Vagina (tissue), 2 donors: ENCODE measurements at regions not wholly inside any gene's neighbourhood (a gene's known extent, or its start where the extent isn't known, plus 50 kb on each side); places are given as distances from the start of the nearest gene placed in this dataset.

Experiments used
- DNase-seq, 2 donors: peaks; one replicate each; pipeline ENCODE4 v3.0.0-alpha.2; 2017; ENCODE audit errors: extremely low spot score in 2 of 2
- H3K27ac ChIP-seq: fragments of 200-600 bp; sonication (generic); one replicate; pipeline ENCODE4 v1.5.1; 2019
- H3K27me3 ChIP-seq: fragments of 200-600 bp; sonication (generic); one replicate; pipeline ENCODE4 v1.5.1; 2019
- H3K36me3 ChIP-seq, 2 donors: fragments of 200-600 bp; sonication (generic); one replicate each; pipeline ENCODE4 v1.5.1; 2017 to 2019
- H3K4me1 ChIP-seq: fragments of 200-600 bp; sonication (generic); one replicate; pipeline ENCODE4 v1.5.1; 2019
- H3K4me3 ChIP-seq, 2 donors: fragments of 200-600 bp; sonication (generic); 1 replicate in 1 of 2; 2 replicates in 1 of 2; pipeline ENCODE4 v1.5.1; 2016 to 2019
- H3K9me3 ChIP-seq: fragments of 200-600 bp; sonication (generic); one replicate; pipeline ENCODE4 v1.5.1; 2019
- CTCF ChIP-seq, 3 experiments: fragments of 450-650 bp in 2 of 3; fragments of 200-600 bp in 1 of 3; sonication (generic) in 1 of 3; IDR thresholded peaks; one replicate each; pipeline ENCODE4 v1.5.1; 2017 to 2019; ENCODE audit warnings: antibody characterized with exemption in 3 of 3, mild to moderate bottlenecking in 2 of 3, moderate library complexity in 2 of 3
- POLR2A ChIP-seq, 2 donors: fragments of 450-650 bp; IDR thresholded peaks; one replicate each; pipeline ENCODE4 v1.6.1; 2017; ENCODE audit warnings: antibody characterized with exemption in 2 of 2, mild to moderate bottlenecking in 2 of 2, moderate library complexity in 2 of 2
- POLR2AphosphoS5 ChIP-seq, 2 donors: sonication (generic); formaldehyde crosslinking; IDR thresholded peaks; one replicate each; pipeline ENCODE4 v1.9.0; 2017; ENCODE audit warnings: antibody characterized with exemption in 2 of 2, mild to moderate bottlenecking in 2 of 2, low read depth in 1 of 2; ENCODE audit not compliant: insufficient read depth in 1 of 2
- intact Hi-C: fragments of 100-400 bp; cut with DNase I; formaldehyde crosslinking; loops from one replicate; pipeline ENCODE4 v1.15.1; 2023

GRCh38 chrX:131802836-131803626 lies 220.1 kb upstream of the STK26 start:
- intact Hi-C loops: no loop called here

GRCh38 chrX:131812847-131813825 lies 210.0 kb upstream of the STK26 start:
- Histone ChIP-seq H3K4me1 (no peaks in the 10 kb centered on the region), H3K9me3 (no peaks in the 10 kb centered on the region), H3K27ac (peak overlapping the region; percentile 60), H3K4me3 (peak overlapping the region; percentile 46 to 49), H3K36me3 (no peaks in the 10 kb centered on the region), H3K27me3 (no peaks in the 10 kb centered on the region)
- intact Hi-C loops: no loop called here
- peak in 1 of 2 donors; percentile 83 for TF ChIP-seq POLR2AphosphoS5 (IDR thresholded peaks at IDR 0.05; ENCODE audit: insufficient read depth in 1 of 2, low read depth in 1 of 2)
- peak; percentile 9 to 54 (median 20) for TF ChIP-seq CTCF (IDR thresholded peaks at IDR 0.05)
- no peak for TF ChIP-seq POLR2A (IDR thresholded peaks at IDR 0.05)
- no peak for DNase-seq

More at GRCh38 chrX:131802836-131803626, 220.1 kb upstream of the STK26 start:
- H3K4me3 ChIP-seq: peak overlapping the region; percentile 30 to 38
- H3K27me3 ChIP-seq: no peaks in the 10 kb centered on the region
- H3K4me1 ChIP-seq: peaks cover 4% of the 10 kb centered on the region
- H3K27ac ChIP-seq: no peak overlapping the region
- H3K36me3 ChIP-seq: no peaks in the 10 kb centered on the region
- TF ChIP-seq CTCF (IDR thresholded peaks at IDR 0.05) (peak in 2 of 3 experiments; percentile 65 to 73), POLR2AphosphoS5 (IDR thresholded peaks at IDR 0.05; ENCODE audit: insufficient read depth in 1 of 2, low read depth in 1 of 2) (peak in 1 of 2 donors; percentile 32), POLR2A (IDR thresholded peaks at IDR 0.05) (no peak)
- no peaks in the 10 kb centered on the region for H3K9me3 ChIP-seq
- no peak for DNase-seq

GRCh38 chrX:131816551-131817136 lies 206.5 kb upstream of the STK26 start:
- Histone ChIP-seq H3K9me3 (no peaks in the 10 kb centered on the region), H3K27ac (peak overlapping the region; percentile 54), H3K4me3 (peak overlapping the region; percentile 35 to 39), H3K4me1 (no peaks in the 10 kb centered on the region), H3K36me3 (no peaks in the 10 kb centered on the region), H3K27me3 (no peaks in the 10 kb centered on the region)
- TF ChIP-seq POLR2AphosphoS5 (IDR thresholded peaks at IDR 0.05; ENCODE audit: insufficient read depth in 1 of 2, low read depth in 1 of 2) (peak in 1 of 2 donors; percentile 94), CTCF (IDR thresholded peaks at IDR 0.05) (peak in 2 of 3 experiments; percentile 42 to 67), POLR2A (IDR thresholded peaks at IDR 0.05) (no peak)
- DNase-seq: peak in 1 of 2 donors; percentile 92
- intact Hi-C loops: no loop called here

- no peak for TF ChIP-seq POLR2AphosphoS5 (IDR thresholded peaks at IDR 0.05; ENCODE audit: insufficient read depth in 1 of 2, low read depth in 1 of 2)
- no peak for TF ChIP-seq POLR2A (IDR thresholded peaks at IDR 0.05)
- no peak for TF ChIP-seq CTCF (IDR thresholded peaks at IDR 0.05)
- no peak overlapping the region for H3K27ac ChIP-seq
- H3K9me3 ChIP-seq: no peaks in the 10 kb centered on the region
- intact Hi-C loops: no loop called here
- H3K27me3 ChIP-seq: no peaks in the 10 kb centered on the region
- no peak overlapping the region for H3K4me3 ChIP-seq
- no peak for DNase-seq
- no peaks in the 10 kb centered on the region for H3K36me3 ChIP-seq
- H3K4me1 ChIP-seq: no peaks in the 10 kb centered on the region
These were observed 204.7 kb upstream of the STK26 start for GRCh38 chrX:131818297-131818936.
